CD4-positive, alpha-beta T cell treated with Interleukin-15 for 4 hours (primary cell): ENCODE measurements at regions not wholly inside any gene's neighbourhood (a gene's known extent, or its start where the extent isn't known, plus 50 kb on each side); places are given as distances from the start of the nearest gene placed in this dataset.

ENCODE experiments used
- DNase-seq: peaks from one replicate; pipeline ENCODE4 v3.0.0-alpha.2; 2020; ENCODE audit warnings: low spot score

DNA sequence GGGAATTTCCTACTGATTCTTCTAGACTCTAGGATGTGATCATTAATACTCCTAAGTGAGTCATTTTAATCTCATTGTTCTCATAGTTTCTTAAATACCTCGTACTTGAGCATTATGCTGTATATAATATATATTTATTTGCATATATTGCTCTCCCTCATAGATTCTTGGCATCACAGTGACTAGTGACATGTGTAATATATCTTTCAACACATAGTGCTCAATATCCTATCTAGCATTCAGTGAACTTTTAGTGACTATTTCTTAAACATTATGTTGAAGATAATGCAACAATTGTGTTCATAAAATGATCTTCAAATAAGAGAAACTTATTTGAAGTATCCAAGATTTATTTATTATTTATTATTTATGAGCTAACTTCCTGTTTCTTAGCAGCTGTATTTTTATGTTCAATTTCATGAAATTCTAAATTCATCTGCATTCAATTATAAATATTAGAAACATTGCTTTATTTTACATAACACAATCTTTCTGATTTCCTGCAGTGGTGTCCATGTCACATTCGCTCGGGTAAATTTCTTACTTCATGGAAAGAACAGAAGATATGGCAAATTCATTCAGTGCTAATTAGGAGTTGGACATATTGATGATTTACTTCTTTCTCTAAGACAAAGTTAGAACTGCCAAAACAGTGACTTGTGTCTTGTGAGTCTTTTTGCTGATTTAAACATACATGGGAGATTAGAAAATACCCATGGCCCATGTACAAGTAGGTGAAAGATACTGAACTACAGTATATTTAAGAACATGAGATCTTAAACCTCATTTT is 1095.5 kb upstream of the IGFBP7 start:
- DNase-seq: no peak

- no peak for DNase-seq
Observed at GRCh38 chr4:58192217-58192616, 1082.0 kb upstream of the IGFBP7 start.

DNA sequence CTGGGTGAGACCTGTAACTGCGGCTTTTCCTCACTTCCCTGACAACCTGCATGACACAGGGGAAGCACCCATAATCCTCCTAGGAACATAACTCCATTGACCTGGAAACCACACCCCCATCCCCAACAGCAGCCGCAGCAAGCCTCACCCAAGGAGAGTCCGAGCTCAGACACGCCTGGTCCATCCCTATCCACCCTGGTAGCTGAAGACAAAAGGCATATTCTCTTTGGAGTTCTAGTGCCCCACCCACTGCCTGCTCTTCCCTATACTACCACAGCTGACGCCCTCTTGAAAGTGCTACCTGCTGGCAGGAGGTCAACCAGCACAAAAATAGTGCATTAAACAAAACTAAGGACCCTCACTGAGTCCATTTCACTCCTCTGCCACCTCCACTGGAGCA is 1080.9 kb upstream of the IGFBP7 start:
- DNase-seq: no peak

DNA sequence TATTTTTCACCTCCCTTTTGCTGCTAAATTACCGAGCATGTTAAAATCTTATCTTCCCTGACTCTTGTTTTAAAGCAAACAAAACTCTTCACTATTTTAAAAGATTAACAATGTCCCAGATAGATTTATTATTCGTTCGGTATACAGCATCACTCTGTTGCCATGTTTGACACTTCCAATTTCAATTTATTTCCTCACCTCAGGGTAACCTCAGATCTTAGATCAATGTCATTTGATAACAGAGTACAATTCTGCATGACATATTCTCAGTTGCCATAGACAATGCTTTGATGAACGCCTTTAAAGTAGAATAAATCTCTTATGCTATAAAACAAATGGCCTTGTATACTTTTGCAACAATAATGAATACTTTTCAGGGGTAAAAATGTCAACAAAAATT is 1078.1 kb upstream of the IGFBP7 start:
- DNase-seq: no peak

- DNase-seq: no peak
Observed at GRCh38 chr4:58175024-58175423, 1064.8 kb upstream of the IGFBP7 start.

DNA sequence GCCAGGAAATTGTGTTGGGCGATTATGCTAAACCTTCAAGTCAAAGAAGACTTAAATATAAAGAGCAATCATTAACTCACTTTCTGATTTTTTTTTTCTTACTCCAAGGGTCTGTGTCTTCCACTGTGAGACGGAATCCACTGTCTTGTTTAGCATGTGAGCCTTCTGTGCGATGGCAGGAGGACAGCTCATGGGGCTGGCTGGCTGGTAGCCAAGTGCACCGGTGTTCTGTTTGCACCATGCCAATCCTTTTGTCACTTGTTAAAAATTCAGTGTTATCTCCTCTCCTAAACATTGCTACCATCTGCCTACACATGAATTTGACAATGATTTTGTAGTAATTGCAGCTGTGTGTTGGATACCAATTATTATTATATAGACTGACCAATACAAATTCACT is 1056.3 kb upstream of the IGFBP7 start:
- no peak for DNase-seq

DNA sequence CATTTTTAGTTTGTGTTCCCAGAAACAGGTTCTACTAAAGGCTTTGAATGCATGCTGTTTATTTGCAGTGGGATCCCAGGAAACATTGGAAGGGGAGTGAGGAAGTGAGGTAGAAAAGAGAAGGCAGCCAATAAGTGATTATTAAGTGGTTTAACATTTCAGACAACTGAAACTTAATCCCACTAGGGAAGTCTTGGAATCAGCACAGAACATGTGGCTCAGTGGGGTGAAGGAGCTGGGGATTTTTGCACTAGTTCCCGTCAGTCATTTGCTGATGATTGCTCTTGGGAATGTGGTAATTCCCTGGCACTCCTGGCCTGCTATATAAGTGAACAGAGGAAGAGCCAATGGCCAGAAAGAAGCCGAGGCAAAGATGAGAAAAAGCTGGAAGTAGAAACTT is 1053.0 kb upstream of the IGFBP7 start:
- DNase-seq: no peak

- no peak for DNase-seq
Observed at GRCh38 chr4:58149404-58150085, 1039.4 kb upstream of the IGFBP7 start.

- DNase-seq: no peak
Observed at GRCh38 chr4:58144721-58145120, 1034.5 kb upstream of the IGFBP7 start.

GRCh38 chr4:58138786-58139668 is 1028.8 kb upstream of the IGFBP7 start:
- DNase-seq: no peak

GRCh38 chr4:58136604-58137003 is 1026.4 kb upstream of the IGFBP7 start:
- DNase-seq: no peak

DNA sequence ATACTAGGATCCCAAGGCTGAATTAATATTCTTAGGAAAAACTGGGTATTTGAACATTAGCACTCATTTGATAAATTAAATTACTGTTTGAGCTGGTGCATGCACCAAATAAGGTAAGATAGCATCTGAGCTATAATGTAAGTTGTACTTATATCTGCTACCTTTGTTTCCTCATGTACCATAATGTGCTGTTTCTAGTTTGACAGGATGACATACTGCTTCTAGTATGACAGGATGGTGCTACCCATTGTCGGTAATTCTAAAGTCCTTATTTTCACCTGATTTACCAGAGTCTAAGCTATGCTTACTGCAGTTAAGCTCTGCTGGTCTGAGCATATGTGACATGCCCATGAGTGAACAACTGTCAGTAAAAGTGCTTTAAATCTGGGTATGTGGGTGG is 1017.5 kb upstream of the IGFBP7 start:
- no peak for DNase-seq

GRCh38 chr4:58119298-58119697 is 1009.1 kb upstream of the IGFBP7 start:
- DNase-seq: no peak

- no peak for DNase-seq
Observed at GRCh38 chr4:58113126-58113525, 1002.9 kb upstream of the IGFBP7 start.

DNA sequence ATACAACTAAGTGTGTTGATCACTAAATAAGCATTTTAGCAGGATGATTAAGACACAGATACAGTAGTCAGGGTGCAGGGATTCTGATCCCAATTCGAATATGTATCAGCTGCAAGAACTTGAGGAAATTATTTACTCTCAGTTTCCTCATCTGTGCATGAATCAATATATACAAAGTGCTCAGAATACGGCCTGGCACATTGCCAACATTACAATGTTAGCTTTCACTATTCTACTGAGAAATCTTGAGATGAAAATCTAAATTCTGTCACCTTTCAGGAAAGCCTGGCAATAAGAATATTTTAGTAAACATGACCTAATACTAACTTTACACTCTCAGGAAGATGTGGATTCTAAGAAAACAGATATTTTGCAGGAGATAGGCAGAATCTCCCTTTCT is 1001.6 kb upstream of the IGFBP7 start:
- DNase-seq: no peak

GRCh38 chr4:58093352-58093751 is 983.2 kb upstream of the IGFBP7 start:
- DNase-seq: no peak

DNA sequence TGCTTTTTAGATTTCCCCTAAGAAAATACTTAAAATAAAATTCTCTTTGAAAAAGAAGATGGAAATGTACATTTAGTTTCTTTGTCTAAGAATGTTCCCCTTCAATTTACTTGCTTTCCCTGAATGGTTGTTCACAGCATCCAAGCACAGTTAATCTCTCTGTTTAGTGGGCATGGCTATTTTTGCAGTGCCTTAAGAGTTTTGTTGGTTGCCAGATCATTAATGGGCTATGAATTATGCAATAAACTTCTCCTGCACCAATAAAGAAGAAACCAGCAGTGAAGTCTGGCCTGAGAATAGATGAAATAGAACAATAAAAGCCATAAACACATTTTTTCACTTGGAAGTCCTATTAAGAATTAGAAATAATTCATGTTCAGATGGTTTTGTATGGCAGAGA is 980.4 kb upstream of the IGFBP7 start:
- no peak for DNase-seq

GRCh38 chr4:58081356-58081755 is 971.2 kb upstream of the IGFBP7 start:
- no peak for DNase-seq

DNA sequence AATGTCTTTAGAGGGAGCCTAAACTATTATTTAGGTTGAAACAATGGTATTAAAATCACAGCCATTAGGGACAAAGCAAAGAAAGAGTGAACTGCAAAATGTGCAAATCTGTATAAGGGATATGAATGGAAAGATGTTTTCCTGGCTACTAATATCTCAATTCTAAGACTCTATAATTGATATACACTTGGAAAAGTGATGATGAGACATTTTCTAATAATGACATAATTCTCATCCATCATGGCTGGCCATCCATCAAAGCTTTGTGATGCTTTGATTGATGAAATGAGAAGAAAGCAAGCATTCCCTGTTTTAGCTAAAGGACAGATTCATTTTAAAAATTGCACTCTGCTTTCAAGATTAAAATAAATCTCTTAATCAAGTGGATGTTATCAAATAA is 965.5 kb upstream of the IGFBP7 start:
- DNase-seq: no peak

GRCh38 chr4:58074382-58074781 is 964.2 kb upstream of the IGFBP7 start:
- no peak for DNase-seq

DNA sequence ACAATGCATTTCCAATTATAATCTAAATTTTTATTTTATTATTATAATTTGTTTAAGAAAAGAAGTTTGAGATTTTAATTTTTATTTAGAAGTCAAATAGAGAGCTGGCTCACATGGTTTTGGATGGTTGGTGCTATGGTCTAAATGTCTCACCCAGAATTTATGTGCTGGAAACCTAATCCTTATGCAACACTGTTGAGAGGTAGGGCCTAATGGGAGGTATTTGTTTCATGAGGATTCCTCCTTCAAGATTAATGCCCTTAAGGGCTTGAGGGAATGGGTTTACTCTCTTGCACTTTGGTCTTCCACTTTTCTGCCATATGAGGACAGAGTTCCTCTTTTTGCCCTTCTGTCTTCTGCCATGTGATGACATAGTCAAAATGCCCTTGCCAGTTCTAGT is 960.5 kb upstream of the IGFBP7 start:
- no peak for DNase-seq

DNA sequence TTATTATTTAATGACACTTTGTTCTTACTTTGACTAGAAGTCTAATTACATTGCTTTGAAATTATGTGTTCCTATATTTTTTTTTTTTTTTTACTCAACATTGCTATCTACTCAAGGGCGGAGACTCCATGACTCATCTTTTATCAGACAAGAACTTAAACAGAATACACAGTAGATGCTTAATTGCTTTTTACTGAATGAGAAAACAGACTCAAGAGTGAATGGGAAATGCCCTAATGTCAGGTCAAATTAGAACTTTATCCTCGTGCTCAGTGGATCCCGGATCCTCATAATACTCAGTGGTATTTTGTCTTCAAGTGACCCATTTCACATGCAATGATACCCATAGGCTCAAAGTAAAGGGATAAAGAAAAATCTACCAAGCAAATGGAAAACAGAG is 954.5 kb upstream of the IGFBP7 start:
- no peak for DNase-seq
